ENCODE measurements at regions not wholly inside any gene's neighbourhood (a gene's known extent, or its start where the extent isn't known, plus 50 kb on each side); places are given as distances from the start of the nearest gene placed in this dataset.
"Not testable (repeated sequence)": the region's sequence is repeated elsewhere in the genome, so short reads cannot be mapped to it uniquely, and the experiment has no call there.

- DNase-seq, result no peak
Observed at GRCh38 chr10:18735711-18736110, 76.5 kb downstream of the ARL5B start.

DNA sequence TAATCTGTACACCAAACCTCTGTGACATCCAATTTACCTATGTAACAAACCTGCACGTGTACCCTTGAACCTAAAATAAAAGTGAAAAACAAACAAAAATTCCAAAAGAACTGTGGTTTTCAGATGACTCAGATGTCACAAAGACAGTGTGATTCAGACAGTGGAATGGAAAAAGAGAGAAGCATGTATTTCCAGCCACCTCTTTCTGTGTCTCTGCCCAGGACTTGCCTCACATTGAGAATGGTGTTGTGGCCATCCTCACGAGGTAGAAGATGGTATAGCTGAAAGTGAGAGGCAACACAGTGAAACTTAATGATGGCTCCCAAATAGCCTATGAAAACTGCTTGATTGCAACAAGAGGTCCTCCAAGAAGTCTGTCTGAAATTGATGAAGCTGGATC is 78.0 kb downstream of the ARL5B start:
- no peak for DNase-seq

GRCh38 chr10:18737841-18738240 is 78.6 kb downstream of the ARL5B start:
- DNase-seq, result no peak

- no peak for DNase-seq
Observed at GRCh38 chr10:18738835-18739234, 79.6 kb downstream of the ARL5B start.

- DNase-seq, result no peak
Observed at GRCh38 chr10:18743926-18744325, 84.7 kb downstream of the ARL5B start.

DNA sequence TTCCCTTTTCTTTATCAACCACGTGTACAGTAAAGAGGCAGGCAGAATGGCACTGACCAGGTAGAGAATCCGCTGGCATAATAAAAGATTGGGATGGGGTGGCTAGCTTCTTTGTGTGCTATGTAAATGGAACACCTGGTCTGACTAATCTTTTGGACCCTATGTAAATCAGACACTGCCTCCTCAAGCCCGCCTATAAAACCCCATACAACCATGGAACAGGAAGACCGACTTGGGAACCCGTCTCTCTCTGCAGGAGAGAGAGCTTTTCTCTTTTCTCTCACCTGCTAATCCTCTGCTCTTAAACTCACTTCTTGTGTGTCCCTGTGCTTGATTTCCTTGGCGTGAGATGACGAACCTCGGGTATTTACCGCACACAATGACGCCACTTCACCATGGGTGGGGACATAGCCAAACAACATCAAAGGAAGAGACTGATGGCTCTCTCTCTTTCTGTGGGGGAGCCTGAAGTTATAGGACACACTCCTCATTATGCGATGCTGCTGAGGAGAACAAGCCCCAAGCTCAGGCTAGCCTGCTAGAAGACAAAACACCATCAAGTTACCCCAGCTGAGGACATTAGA is 94.2 kb downstream of the ARL5B start:
- DNase-seq, result no peak

DNA sequence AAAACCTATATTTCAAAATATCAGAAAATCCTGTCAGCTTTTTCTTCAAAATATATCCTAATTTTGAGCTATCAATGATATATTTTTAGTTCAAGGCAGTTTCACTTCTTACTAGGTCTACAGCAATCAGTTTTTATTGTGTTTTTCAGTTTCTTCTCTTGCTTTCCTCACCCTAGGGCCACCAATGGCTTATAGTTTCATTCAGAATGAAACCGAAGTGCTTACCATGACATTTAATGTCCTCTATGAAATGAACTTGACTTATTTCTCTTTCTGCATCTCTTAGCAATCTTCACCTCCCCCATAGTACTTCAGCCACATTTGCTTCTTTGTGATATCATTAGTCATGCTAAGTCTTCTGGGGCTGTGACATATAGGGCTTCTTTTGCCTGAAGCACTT is 100.3 kb downstream of the ARL5B start:
- DNase-seq, result no peak

DNA sequence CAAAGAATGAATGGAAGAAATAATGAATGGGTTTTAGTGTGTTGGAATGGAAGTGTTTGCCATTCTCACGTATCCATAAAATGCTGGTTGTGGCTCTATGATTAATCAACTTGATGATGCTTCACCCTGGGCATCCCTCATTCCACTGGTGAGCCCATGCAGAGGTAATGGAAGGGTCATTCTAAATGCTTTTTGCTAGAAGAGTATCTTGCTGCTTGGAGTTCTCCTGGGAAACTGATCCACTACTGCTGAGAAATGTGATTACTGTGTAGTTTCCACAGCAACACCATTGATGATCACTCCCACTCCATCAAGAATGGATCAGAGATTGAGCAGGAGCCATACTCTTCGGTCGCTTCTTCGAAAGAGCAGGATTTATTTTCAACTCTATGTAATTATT is 101.6 kb downstream of the ARL5B start:
- no peak for DNase-seq

DNA sequence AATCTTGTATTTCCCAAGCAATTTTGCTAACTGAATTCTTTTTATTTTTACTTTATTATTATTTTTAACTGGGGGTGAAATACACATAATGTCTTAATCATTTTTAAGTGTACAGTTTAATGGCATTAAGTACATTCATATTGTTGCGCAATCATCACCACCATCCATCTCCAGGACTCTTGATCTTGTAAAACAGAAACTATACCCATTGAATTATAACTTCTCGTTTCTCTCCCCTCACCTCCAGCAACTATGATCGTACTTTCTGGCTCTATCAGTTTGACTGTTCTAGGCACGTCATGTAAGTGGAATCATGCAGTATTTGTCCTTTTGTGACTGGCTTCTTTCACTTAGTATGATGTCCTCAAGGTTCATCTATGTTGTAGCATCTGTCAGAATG is 108.8 kb downstream of the ARL5B start:
- no peak for DNase-seq

GRCh38 chr10:18773180-18773579 is 113.9 kb downstream of the ARL5B start:
- no peak for DNase-seq

- DNase-seq, result no peak
Observed at GRCh38 chr10:18777258-18777657, 118.0 kb downstream of the ARL5B start.

GRCh38 chr10:18786478-18786877 is 127.2 kb downstream of the ARL5B start:
- DNase-seq, result no peak

- DNase-seq, result no peak
Observed at GRCh38 chr10:18793951-18794350, 134.7 kb downstream of the ARL5B start.

DNA sequence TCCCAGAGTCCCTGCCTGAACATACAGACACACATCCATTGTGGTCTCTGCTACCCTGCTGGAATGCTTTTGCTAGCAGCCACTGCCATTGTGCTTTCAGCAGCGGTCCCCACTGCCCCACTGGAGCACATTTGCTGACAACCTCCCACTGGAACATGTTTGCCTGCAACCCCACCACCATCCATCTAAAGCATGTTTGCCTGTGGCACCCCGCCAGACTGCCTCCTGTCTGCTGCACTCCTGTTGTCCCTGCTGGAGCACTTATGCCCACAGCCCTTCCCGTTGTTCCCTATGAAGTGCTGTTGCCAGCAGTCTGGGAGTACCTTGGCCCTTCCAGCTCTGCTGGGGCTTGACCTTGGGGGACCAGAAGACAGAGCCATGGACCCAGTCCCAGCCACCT is 136.3 kb downstream of the ARL5B start:
- DNase-seq, result no peak

- no peak for DNase-seq
Observed at GRCh38 chr10:18797286-18797685, 138.1 kb downstream of the ARL5B start.

DNA sequence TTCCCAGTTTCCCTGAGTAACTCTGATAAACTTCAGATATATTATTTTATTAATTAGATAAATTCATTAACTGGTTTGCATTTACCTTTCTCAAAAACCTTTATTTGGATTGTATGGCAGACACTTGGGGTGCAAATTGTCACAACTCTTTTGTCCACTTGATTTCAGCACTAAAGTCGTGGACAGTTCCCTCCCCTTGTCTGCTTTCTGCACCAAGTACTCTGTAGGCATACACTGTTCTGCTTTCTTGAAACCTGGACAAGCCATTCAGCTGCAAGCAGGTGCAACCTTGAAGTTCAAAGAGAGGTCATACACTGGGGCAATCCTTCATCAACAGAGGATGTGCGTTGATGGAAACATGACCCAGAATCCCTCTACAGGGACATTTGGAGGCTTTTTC is 162.9 kb downstream of the ARL5B start:
- DNase-seq, result no peak

- DNase-seq, result no peak
Observed at GRCh38 chr10:18829259-18829658, 170.0 kb downstream of the ARL5B start.

DNA sequence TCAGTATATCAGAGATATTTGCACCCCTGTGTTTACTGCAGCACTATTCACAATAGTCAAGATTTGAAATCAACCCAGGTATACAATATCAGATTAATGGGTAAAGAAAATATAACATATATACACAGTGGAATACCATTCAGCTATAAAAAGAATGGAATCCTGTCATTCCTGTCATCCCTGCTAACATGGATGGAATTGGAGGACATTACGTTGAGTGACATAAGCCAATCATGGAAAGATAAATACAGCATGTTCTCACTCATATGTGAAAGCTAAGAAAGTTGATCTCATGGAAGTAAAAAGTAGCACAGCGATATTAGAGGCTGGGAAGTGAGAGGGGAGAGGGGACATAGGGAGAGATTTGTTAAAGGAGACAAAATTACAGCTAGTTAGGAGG is 171.0 kb downstream of the ARL5B start:
- no peak for DNase-seq

GRCh38 chr10:18856623-18857022 is 192.0 kb upstream of the MALRD1 start:
- not testable (repeated sequence) for DNase-seq

DNA sequence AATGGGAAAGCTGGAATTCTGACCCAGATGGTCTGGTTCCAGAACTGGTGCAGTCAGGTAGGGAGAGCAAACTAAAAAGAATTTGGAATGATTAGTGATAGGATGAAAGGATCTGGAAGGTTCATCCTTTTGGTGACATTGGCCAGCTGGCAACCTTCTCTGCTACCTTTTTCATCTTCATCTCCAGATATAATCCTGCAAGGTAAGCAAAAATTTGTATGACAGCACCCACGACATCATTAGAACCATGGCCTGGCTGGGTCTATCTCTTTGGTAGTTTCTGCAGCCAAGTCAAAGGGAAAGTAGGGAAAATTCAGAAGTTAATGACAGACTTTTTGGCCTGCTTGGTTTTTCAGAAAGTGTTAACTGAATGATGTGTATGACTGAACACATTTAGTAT is 188.9 kb upstream of the MALRD1 start:
- no peak for DNase-seq

GRCh38 chr10:18860186-18860585 is 188.4 kb upstream of the MALRD1 start:
- no peak for DNase-seq

GRCh38 chr10:18860631-18861240 is 187.9 kb upstream of the MALRD1 start:
- DNase-seq, result no peak

DNA sequence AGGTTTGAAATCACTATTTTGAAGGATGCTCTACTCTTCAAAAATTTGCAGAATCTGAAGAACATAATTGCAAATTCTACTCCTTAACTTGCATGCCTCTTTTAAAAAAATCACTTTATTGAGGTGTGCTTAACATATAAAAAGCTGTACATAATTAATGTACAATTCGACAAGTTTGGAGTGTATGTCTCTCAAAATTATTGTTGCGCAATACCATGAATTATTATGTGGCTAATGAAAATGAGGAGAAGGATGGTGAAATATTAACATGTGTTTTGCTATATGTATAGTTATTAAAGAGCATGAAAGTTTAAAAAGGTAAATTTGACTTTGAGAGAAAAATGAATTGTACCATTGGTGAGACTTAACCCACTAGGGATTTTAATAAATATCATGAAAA is 187.2 kb upstream of the MALRD1 start:
- DNase-seq, result no peak

GRCh38 chr10:18866852-18867251 is 181.7 kb upstream of the MALRD1 start:
- no peak for DNase-seq

DNA sequence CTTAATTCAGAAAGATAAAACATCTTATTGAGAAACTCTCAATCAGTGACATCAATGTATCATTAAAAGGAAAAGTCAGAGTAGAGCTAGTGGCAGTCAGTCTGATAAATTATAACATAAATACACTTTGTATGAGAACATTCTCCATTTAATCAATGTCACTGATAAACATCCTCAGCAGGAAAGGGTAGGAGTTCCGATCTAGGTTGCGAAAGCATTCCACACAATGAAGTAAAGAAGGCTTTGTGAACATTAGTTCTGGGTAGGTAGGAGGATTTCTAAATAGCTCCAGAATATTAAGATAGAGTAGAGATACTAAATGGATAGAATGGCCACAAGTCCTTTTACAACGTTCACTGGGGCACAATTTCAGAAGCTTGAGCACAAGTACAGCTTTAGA is 179.7 kb upstream of the MALRD1 start:
- DNase-seq, result no peak

All from activated CD4-positive, alpha-beta T cell treated with anti-CD3 and anti-CD28 coated beads, Interleukin-2, amount 50 U/mL, for 16 hours (primary cell).